SK-N-SH treated with all-trans-retinoic acid at 6 μM for 48 hours (cell line): ENCODE measurements at regions not wholly inside any gene's neighbourhood (a gene's known extent, or its start where the extent isn't known, plus 50 kb on each side); places are given as distances from the start of the nearest gene placed in this dataset.

Experiments used
- ATAC-seq: fragments of 200-7000 bp; cut with Tn5 transposase; 3 replicates; pipeline ENCODE4 v1.9.1; 2020; ENCODE audit warnings: mild to moderate bottlenecking, moderate library complexity
- ARNTL ChIP-seq: fragments of 450-650 bp; formaldehyde crosslinking; IDR thresholded peaks from 2 replicates; pipeline ENCODE4 v1.5.0; 2020; ENCODE audit warnings: low read depth, mild to moderate bottlenecking, moderate library complexity, borderline replicate concordance
- BACH2 ChIP-seq: fragments of 250-450 bp; sonication (Bioruptor Pico); IDR thresholded peaks from 2 replicates; pipeline ENCODE4 v1.9.0; 2021; ENCODE audit warnings: mild to moderate bottlenecking, borderline replicate concordance
- CSDC2 ChIP-seq: fragments of 250-450 bp; sonication (Bioruptor Pico); IDR thresholded peaks from 2 replicates; pipeline ENCODE4 v1.5.0; 2020; ENCODE audit warnings: mild to moderate bottlenecking, moderate library complexity
- CSRNP3 ChIP-seq: fragments of 250-450 bp; sonication (Bioruptor Pico); IDR thresholded peaks from 2 replicates; pipeline ENCODE4 v1.5.1; 2021; ENCODE audit warnings: mild to moderate bottlenecking, moderate library complexity
- ESRRG ChIP-seq: fragments of 250-450 bp; sonication (Bioruptor Pico); IDR thresholded peaks from 2 replicates; pipeline ENCODE4 v1.6.1; 2021; ENCODE audit warnings: mild to moderate bottlenecking
- GLIS3 ChIP-seq: fragments of 250-450 bp; sonication (Bioruptor Pico); IDR thresholded peaks from 2 replicates; pipeline ENCODE4 v1.5.0; 2020; ENCODE audit warnings: mild to moderate bottlenecking, moderate library complexity
- ISL1 ChIP-seq: fragments of 250-450 bp; sonication (Bioruptor Pico); IDR thresholded peaks from 2 replicates; pipeline ENCODE4 v2.1.2; 2022; ENCODE audit warnings: mild to moderate bottlenecking, moderate library complexity
- OSR1 ChIP-seq: fragments of 250-450 bp; sonication (Bioruptor Pico); IDR thresholded peaks from 2 replicates; pipeline ENCODE4 v1.8.0; 2022; ENCODE audit warnings: moderate library complexity, mild to moderate bottlenecking, inconsistent platforms
- PATZ1 ChIP-seq: fragments of 250-450 bp; sonication (Bioruptor Pico); IDR thresholded peaks from 2 replicates; pipeline ENCODE4 v1.8.0; 2020; ENCODE audit warnings: mild to moderate bottlenecking, moderate library complexity, borderline replicate concordance
- POU6F1 ChIP-seq: fragments of 250-450 bp; sonication (Bioruptor Pico); IDR thresholded peaks from 2 replicates; pipeline ENCODE4 v1.8.0; 2021; ENCODE audit warnings: low read depth, mild to moderate bottlenecking, moderate library complexity, borderline replicate concordance
- PPARA ChIP-seq: fragments of 250-450 bp; sonication (Bioruptor Pico); IDR thresholded peaks from 2 replicates; pipeline ENCODE4 v1.5.0; 2020; ENCODE audit warnings: mild to moderate bottlenecking, borderline replicate concordance
- RARB ChIP-seq: fragments of 250-450 bp; sonication (Bioruptor Pico); IDR thresholded peaks from 2 replicates; pipeline ENCODE4 v1.8.0; 2021; ENCODE audit warnings: mild to moderate bottlenecking, moderate library complexity
- SNAI2 ChIP-seq: fragments of 250-450 bp; sonication (Bioruptor Pico); IDR thresholded peaks from 2 replicates; pipeline ENCODE4 v1.5.0; 2020; ENCODE audit warnings: mild to moderate bottlenecking, moderate library complexity
- TCF4 ChIP-seq: fragments of 250-450 bp; sonication (Bioruptor Pico); IDR thresholded peaks from 2 replicates; pipeline ENCODE4 v1.8.0; 2021; ENCODE audit warnings: mild to moderate bottlenecking, moderate library complexity, borderline replicate concordance
- TOX ChIP-seq: fragments of 250-450 bp; sonication (Bioruptor Pico); IDR thresholded peaks from 2 replicates; pipeline ENCODE4 v1.8.0; 2021; ENCODE audit warnings: mild to moderate bottlenecking, moderate library complexity, borderline replicate concordance
- TSHZ2 ChIP-seq: fragments of 250-450 bp; sonication (Bioruptor Pico); IDR thresholded peaks from 2 replicates; pipeline ENCODE4 v1.5.0; 2020; ENCODE audit warnings: mild to moderate bottlenecking, moderate library complexity
- ZC3H10 ChIP-seq: fragments of 250-450 bp; sonication (Bioruptor Pico); IDR thresholded peaks from 2 replicates; pipeline ENCODE4 v1.5.1; 2021; ENCODE audit warnings: mild to moderate bottlenecking, moderate library complexity
- ZFP3 ChIP-seq: fragments of 250-450 bp; sonication (Bioruptor Pico); IDR thresholded peaks from 2 replicates; pipeline ENCODE4 v1.5.0; 2020; ENCODE audit warnings: mild to moderate bottlenecking, moderate library complexity
- ZFP30 ChIP-seq: fragments of 450-650 bp; formaldehyde crosslinking; IDR thresholded peaks from 2 replicates; pipeline ENCODE4 v1.5.0; 2022; ENCODE audit warnings: mild to moderate bottlenecking, moderate library complexity
- ZNF565 ChIP-seq: fragments of 450-650 bp; formaldehyde crosslinking; conservative IDR thresholded peaks from 2 replicates; pipeline ENCODE4 v1.5.0; 2020; ENCODE audit warnings: low read depth, mild to moderate bottlenecking, moderate library complexity
- ZNF70 ChIP-seq: fragments of 450-650 bp; formaldehyde crosslinking; IDR thresholded peaks from 2 replicates; pipeline ENCODE4 v1.5.0; 2020; ENCODE audit warnings: mild to moderate bottlenecking, moderate library complexity
- ZNF8 ChIP-seq: fragments of 450-650 bp; formaldehyde crosslinking; IDR thresholded peaks from 2 replicates; pipeline ENCODE4 v1.5.0; 2020; ENCODE audit warnings: mild to moderate bottlenecking, moderate library complexity

- no peak for TF ChIP-seq TSHZ2 (CRISPR knock-in tag)
- TF ChIP-seq ISL1 (CRISPR knock-in tag): no peak
- no peak for TF ChIP-seq ZNF70 (CRISPR knock-in tag)
- TF ChIP-seq ZFP3 (CRISPR knock-in tag): no peak
- TF ChIP-seq ZNF565 (CRISPR knock-in tag): no peak
- TF ChIP-seq PATZ1 (CRISPR knock-in tag): no peak
- TF ChIP-seq PPARA (CRISPR knock-in tag): no peak
- TF ChIP-seq ZFP30 (CRISPR knock-in tag): no peak
- no peak for TF ChIP-seq GLIS3 (CRISPR knock-in tag)
- no peak for TF ChIP-seq ZNF8
- no peak for TF ChIP-seq ZC3H10 (CRISPR knock-in tag)
- TF ChIP-seq OSR1 (CRISPR knock-in tag): no peak
- no peak for TF ChIP-seq POU6F1 (CRISPR knock-in tag)
- no peak for TF ChIP-seq TCF4 (CRISPR knock-in tag)
- no peak for TF ChIP-seq ESRRG (CRISPR knock-in tag)
- no peak for TF ChIP-seq ARNTL (CRISPR knock-in tag)
- TF ChIP-seq CSDC2 (CRISPR knock-in tag): no peak
- TF ChIP-seq TOX (CRISPR knock-in tag): no peak
- no peak for TF ChIP-seq RARB (CRISPR knock-in tag)
- no peak; the same call in 2 of the 3 replicates for ATAC-seq
Observed at GRCh38 chr14:28142400-28143015, 624.1 kb upstream of the FOXG1 start.

GRCh38 chr14:28143316-28143715 lies 623.3 kb upstream of the FOXG1 start:
- no peak for ATAC-seq
- TF ChIP-seq ZFP3 (CRISPR knock-in tag) (no peak), SNAI2 (CRISPR knock-in tag) (no peak)

GRCh38 chr14:28151926-28152325 lies 614.7 kb upstream of the FOXG1 start:
- ATAC-seq: no peak
- TF ChIP-seq CSDC2 (CRISPR knock-in tag): no peak
- no peak for TF ChIP-seq PATZ1 (CRISPR knock-in tag)
- no peak for TF ChIP-seq TOX (CRISPR knock-in tag)
- TF ChIP-seq BACH2 (CRISPR knock-in tag): no peak
- TF ChIP-seq RARB (CRISPR knock-in tag): no peak
- TF ChIP-seq ISL1 (CRISPR knock-in tag): no peak
- TF ChIP-seq SNAI2 (CRISPR knock-in tag): no peak
- no peak for TF ChIP-seq CSRNP3 (CRISPR knock-in tag)
- no peak for TF ChIP-seq ARNTL (CRISPR knock-in tag)
- no peak for TF ChIP-seq ESRRG (CRISPR knock-in tag)
- no peak for TF ChIP-seq ZNF565 (CRISPR knock-in tag)
- no peak for TF ChIP-seq TCF4 (CRISPR knock-in tag)
- TF ChIP-seq PPARA (CRISPR knock-in tag): no peak
